NCI-H2107 (cell line): ENCODE measurements at regions not wholly inside any gene's neighbourhood (a gene's known extent, or its start where the extent isn't known, plus 50 kb on each side); places are given as distances from the start of the nearest gene placed in this dataset.
"Not testable (repeated sequence)": the region's sequence is repeated elsewhere in the genome, so short reads cannot be mapped to it uniquely, and the experiment has no call there.

Experiments used
- DNase-seq: peaks from one replicate; lab custom pipeline; 2025; lab: John Stamatoyannopoulos, UW

GRCh38 chr7:155945670-155946325 lies 133.5 kb upstream of the SHH start:
- no peak for DNase-seq

DNA sequence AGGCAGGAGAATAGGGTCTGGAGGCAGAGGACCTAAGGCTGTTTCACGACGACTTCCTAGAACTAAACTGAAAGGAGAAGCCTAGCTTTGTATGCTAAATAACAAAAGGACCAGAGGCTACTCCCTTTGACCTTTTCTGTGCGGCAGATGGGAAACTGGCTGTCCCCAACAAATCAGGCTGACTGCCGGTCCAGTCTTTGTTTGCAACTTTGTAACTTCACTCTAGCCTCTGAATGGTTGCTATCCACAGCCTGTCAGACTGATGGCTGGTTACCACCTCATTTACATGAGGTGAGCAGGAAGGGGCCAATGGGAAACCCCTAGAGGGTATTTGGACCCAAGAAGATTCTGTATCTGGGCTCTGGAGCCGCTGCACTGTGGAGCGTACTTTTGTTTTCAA lies 132.6 kb upstream of the SHH start:
- DNase-seq, result no peak

DNA sequence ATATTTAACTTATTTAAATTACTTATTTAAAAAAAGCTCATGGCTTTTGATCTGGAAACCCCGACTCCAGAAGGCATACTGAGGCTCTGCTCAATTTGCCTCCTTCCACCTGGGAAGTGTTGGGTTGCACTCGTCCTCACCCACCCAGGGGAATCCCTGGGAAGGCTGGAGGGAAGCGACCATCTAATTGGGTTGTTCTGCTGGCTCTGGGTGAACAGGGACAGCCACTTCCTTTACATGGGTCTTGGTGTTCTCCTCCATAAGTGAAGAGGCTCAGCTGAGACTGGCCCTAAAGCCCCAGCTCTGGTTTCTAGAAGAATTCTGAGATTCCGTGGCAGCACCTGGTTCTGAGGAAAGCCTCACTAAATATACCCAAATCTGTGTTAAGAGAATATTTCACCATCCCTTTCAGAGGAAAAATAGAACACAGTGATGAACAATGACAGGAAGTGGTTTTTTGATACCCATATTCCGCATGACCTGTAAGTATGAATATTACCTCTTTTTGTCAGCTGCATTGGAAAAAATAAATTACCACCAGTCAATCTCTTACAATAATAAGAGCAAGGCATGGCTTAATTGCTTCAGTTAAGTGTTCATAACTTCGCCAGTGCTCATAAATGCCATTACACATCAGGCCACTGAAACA lies 131.1 kb upstream of the SHH start:
- DNase-seq, result no peak

DNA sequence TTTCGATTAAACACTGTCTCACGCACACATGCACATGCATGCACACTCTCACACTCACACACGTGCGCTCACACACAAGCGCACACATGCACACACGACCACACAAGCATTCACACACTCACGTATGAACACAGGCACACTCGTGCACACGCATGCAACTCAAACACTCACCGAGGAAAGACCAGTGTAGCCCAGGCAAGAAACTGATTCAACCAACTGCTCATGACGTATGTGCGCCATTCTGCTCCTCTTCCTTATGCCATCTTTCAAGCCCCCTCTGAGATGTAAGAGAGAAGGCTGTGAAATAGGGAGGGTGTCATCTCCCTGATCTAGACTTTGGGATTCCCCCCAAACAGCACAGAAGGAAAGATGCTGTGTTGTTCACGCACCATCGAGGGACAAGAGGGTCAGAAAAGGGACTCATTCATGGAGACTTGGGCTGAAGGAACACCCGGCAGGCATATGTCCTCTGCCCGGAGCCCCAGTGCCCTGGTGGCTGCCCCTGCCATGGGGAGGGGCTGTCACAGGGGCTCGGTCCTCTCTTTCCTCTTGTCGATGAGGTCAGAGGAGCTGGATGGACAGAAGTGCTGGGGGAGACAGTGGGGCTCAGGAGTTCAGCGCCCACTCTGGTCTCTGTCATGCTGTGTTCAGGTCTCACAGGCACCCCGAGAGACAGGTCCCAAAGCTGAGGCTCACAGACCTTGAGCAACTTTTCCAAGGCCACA lies 130.1 kb upstream of the SHH start:
- no peak for DNase-seq

- no peak for DNase-seq
Observed at GRCh38 chr7:155941688-155942087, 129.4 kb upstream of the SHH start.

GRCh38 chr7:155939350-155939749 lies 127.1 kb upstream of the SHH start:
- no peak for DNase-seq

DNA sequence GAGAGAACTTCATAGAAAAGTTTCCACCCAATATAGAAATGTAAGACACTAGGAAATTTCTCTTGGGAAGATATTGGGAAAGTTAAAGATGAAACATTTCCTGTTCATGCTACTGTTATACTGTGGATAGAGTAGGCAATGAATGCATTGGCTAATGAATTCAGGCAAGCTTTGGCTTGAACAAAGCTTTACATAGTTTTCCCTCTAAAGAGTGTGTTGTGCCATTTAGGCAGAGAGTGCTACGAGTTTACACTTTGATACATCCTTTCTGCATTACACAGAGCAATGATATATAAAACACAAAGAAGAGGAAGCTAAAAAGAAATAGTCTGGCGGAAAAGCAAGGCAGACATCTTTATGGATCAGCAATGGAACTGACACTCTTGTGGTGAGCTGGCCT lies 125.9 kb upstream of the SHH start:
- DNase-seq, result no peak

GRCh38 chr7:155935726-155936125 lies 123.5 kb upstream of the SHH start:
- no peak for DNase-seq

DNA sequence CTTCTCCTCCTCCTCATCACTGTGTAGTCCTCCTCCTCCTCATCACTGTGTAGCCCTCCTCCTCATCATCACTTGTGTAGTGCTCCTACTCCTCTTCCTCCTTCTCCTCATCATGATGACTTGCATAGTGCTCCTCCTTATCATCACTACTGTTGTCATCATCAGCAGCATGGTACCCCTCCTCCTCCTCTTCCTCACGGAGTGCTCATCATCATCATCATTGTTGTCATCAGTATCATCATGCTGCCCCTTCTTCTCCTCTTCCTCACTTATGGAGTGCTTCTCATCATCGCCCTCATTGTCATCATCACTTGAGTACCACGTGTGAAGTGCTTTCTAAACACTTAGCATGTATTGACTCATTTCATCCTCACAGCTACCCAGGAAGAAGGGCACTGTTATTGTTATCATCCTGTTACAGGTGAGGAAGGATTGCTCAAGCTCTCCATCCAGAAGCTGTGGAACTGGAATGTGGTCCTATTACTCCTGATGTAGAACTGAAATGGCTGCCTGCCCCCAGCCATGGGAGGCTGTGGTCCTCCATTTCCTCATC lies 122.8 kb upstream of the SHH start:
- DNase-seq, result no peak

DNA sequence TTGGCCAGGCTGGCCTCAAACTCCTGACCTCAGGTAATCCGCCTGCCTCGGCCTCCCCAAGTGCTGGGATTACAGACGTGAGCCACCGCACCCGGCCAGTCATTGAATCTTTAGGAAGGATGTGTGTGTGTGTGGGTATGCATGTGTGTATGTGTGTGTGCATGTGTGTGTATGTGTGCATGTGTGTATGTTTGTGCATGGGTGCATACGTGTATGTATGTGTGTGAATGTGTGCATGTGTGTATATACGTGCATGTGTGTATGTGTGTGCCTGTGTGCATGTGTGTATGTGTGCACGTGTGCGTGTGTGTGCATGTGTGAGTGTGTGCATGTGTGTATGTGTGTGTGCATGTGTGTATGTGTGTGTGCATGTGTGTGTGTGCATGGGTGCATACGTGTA lies 120.1 kb upstream of the SHH start:
- DNase-seq, result not testable (repeated sequence)

DNA sequence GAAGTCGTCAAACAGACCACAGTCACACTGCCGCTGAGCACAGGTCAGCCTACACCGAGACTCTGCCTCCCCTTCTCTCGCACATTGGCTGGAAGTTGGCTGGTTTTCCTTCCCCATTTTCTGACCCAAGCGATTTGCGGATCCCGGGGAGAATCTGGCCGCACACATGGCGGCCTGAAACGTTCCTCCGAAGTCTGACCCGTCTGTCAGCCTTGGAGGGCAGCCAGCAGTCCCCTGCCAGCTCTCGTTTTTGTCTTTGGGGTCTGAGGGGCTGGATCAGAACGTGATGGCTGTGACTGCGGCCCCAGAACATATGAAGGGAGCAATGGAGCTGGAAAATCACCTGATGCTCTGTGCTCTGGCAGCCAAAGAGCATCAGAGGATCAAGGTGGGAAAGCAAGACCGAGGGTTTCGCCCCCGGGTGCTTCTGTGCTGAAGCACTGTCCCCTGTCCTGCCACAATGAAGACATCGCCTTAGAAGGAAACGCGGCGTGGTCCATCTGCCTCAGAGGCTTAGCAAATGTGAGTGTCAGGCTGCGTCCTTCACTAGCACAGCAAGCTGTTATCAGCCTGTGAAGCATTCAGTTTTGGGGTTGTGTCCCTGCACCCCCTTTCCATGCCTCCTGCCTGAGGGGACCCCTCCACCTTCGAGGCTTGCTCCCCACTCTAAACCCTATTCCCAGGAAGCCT lies 119.3 kb upstream of the SHH start:
- DNase-seq, result no peak

DNA sequence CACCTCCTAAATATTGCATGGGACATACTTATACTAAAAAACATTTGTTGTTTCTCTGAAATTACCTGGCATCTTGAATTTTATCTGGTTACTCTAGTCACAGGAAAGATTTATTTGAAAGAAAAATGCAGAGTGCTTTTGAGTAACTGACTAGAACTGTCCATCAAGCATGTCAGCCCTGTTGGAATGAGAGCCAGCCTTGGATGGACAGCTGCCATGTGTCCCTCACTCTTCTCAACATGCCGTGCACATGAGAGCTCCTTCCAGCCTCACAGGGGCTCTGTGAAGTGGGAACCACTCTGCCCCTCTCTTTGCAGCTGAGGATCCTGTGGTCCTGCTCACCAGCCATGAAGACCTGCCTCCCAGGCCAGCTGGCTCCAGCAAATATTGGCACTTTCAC lies 118.3 kb upstream of the SHH start:
- no peak for DNase-seq

- DNase-seq, result no peak
Observed at GRCh38 chr7:155930061-155930460, 117.8 kb upstream of the SHH start.

- DNase-seq, result no peak
Observed at GRCh38 chr7:155928583-155928982, 116.3 kb upstream of the SHH start.

- no peak for DNase-seq
Observed at GRCh38 chr7:155927905-155928304, 115.6 kb upstream of the SHH start.

DNA sequence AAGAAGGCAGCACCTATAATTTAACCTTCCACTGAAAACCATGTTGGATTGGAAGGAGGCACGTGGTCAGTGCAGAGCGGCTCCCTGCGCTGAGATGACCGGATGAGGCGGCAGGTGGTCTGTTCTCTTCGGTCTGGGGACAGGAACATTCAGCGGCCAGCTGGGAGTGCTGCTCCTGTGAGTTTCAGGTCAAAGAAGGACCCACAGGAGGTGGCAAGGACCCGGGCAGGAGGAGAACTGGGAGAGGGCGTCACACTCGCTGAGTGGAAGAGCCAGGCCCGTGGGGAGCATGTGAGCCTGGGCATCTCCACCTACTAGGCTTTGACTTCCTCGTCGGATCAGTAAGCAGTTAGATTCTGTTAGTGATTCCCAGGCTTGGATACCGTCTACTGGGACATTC lies 113.4 kb upstream of the SHH start:
- no peak for DNase-seq

DNA sequence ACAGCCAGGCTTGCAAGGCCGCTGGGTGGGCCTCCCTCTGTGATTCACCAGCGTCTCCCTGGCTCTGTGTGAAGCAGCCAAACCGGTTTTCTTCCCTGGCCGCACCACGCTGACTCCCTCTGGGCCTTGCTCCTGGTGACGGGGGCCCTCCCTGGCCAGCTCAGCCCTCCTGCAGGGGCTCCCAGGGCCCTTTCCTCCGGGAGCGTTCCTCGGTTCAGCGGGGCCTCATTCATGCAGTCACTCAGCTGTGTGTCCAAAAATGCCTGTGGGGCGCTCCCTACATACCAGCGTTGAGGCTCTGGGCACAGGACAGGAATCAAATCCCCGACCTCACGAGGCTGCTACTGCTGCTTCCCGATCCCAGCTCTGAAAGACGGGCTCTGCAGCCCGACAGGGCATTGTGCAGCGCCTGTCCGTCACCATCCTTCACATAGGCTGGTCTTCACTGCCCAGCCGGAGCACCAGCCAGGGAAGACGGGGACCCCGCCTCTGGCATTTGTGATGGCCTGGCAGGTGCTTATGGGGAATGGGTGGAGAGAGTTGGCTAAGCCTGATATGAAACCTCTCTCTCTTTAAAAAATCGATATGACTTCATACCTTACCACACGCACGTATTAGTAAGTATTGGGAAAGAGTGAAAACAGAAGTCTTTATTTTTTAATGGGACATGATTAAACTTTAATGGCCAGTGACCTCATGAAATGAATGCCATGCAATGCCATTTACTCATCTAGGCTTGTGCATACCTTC lies 110.0 kb upstream of the SHH start:
- no peak for DNase-seq

- no peak for DNase-seq
Observed at GRCh38 chr7:155921804-155922066, 109.5 kb upstream of the SHH start.

DNA sequence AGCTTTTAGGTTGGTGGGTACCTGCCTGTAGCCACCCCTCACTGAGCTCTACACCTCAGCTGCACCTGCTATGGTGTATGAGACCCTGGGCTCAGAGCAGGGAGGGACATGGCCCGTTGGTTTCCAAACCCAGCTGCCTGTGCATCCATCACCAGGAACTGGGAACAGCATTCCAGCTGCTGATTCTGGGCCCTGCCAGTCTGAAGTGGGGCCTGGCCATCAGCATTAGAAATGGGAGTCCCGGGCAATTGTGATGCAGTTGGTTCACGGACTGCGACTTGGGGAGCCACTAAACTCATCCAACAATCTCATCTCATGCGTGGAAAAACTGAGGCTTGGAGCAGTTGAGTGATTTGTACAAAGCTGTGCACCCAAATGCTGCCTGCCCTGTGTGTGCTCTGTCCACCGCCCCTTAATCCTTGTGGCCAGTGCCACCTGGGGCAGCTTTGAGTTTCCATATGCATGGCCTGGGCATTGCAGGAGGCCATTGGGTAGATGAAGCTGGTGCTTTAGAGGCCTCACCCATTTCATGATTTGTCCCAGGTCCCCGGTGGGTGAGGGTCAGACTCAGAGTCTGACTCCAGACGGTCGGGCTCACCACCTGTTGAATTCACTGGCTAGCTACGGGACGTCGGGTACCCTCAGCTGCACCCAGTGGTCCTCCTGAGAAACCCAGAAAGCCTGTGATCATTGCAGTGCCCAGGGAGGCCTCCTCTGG lies 109.0 kb upstream of the SHH start:
- DNase-seq, result no peak

- DNase-seq, result no peak
Observed at GRCh38 chr7:155920068-155920461, 107.8 kb upstream of the SHH start.

DNA sequence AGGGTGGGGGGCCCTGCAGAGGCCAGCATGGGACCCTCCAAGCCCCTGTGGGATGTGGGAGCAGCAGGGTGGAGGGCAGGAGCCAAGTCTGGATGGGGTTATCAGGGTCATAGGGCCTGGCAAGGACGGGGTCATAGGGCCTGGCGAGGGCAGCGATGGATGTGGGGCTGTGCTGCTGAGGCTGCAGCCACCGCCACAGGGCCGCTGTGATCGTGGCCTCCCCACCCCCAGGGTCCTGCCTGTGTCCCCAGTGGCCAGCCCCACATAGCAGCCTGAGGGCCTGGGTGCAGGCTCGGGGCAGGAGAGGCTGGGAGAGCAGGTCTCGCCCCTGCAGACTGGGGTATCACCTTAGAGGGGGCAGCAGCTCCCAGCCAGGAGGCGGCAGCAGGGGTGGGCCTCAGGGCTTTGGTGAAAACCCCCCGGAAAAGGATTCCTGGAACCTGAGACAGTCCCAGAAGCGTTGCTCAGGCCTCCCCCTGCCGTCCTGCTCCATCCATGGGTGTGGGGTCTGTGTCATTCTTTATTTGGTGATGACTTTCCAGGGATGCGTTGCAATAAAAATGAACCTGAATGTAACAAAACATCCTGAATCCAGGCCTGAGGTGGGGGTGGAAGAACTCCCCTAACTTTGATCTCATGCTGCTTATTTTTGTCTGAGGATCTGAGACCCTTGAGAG lies 107.3 kb upstream of the SHH start:
- no peak for DNase-seq
